ENCODE measurements at regions not wholly inside any gene's neighbourhood (a gene's known extent, or its start where the extent isn't known, plus 50 kb on each side); places are given as distances from the start of the nearest gene placed in this dataset.

DNA sequence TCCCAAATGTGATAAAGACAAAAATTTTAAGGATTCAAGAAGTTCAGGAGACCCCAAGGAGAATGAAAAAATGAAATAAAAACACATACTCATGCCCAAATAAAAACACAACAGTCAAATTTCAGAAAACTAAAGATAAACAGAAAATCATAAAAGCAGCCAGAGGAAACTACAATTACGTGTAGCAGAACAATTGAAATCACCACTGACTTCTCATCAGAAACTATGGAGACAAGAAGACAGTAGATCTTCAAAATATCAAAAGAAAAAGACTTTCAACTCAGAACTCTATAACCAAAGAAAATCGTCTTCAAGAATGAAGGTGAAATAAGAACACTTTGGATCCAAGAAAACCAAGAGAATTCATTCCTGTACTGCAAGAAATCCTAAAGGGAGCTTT, 54.9 kb downstream of the DIO3 start:
- no peaks in the 10 kb centered on the region for H3K4me1 ChIP-seq
- H3K4me3 ChIP-seq = no peak overlapping the region
- no peak for DNase-seq (ENCODE audit: low spot score in 2 of 2)
- peaks cover 22% of the 10 kb centered on the region for H3K27me3 ChIP-seq (ENCODE audit: low read depth)
- H3K9me3 ChIP-seq = no peaks in the 10 kb centered on the region
- H3K36me3 ChIP-seq (replicated peaks) = no peaks in the 10 kb centered on the region
- in situ Hi-C loops (cut with MboI; ENCODE audit: low sequenced_read_pairs) = no loop called here

GRCh38 chr14:101619484-101619883, 58.2 kb downstream of the DIO3 start:
- H3K4me1 ChIP-seq = no peaks in the 10 kb centered on the region
- H3K9me3 ChIP-seq = no peaks in the 10 kb centered on the region
- in situ Hi-C loops (cut with MboI; ENCODE audit: low sequenced_read_pairs) = no loop called here
- DNase-seq (ENCODE audit: low spot score in 2 of 2) = no peak
- H3K4me3 ChIP-seq = no peak overlapping the region
- no peaks in the 10 kb centered on the region for H3K36me3 ChIP-seq (replicated peaks)
- H3K27me3 ChIP-seq (ENCODE audit: low read depth) = peaks cover 15% of the 10 kb centered on the region

- no peak for DNase-seq (ENCODE audit: low spot score in 2 of 2)
- no peak overlapping the region for H3K4me3 ChIP-seq
- no peaks in the 10 kb centered on the region for H3K9me3 ChIP-seq
- in situ Hi-C loops (cut with MboI; ENCODE audit: low sequenced_read_pairs) = loop anchor here (10.0 kb wide), 1 partner anchor 715 kb away; the partner anchor contains the start of gene RTL1
- H3K4me1 ChIP-seq = no peaks in the 10 kb centered on the region
- no peaks in the 10 kb centered on the region for H3K36me3 ChIP-seq (replicated peaks)
- peaks cover 10% of the 10 kb centered on the region for H3K27me3 ChIP-seq (ENCODE audit: low read depth)
Measured at GRCh38 chr14:101620031-101620788, 58.9 kb downstream of the DIO3 start.

- H3K27me3 ChIP-seq (ENCODE audit: low read depth) = peaks cover 7% of the 10 kb centered on the region
- no peak for DNase-seq (ENCODE audit: low spot score in 2 of 2)
- in situ Hi-C loops (cut with MboI; ENCODE audit: low sequenced_read_pairs) = loop anchor here (10.0 kb wide), 1 partner anchor 716 kb away; the partner anchor contains the start of gene RTL1
- no peaks in the 10 kb centered on the region for H3K4me1 ChIP-seq
- H3K4me3 ChIP-seq = no peak overlapping the region
- no peaks in the 10 kb centered on the region for H3K9me3 ChIP-seq
- no peaks in the 10 kb centered on the region for H3K36me3 ChIP-seq (replicated peaks)
Measured at GRCh38 chr14:101620821-101621785, 59.8 kb downstream of the DIO3 start.

GRCh38 chr14:101622251-101623076, 61.2 kb downstream of the DIO3 start:
- Histone ChIP-seq H3K9me3 (no peaks in the 10 kb centered on the region), H3K4me3 (no peak overlapping the region), H3K36me3 (replicated peaks) (no peaks in the 10 kb centered on the region), H3K4me1 (no peaks in the 10 kb centered on the region), H3K27me3 (ENCODE audit: low read depth) (no peaks in the 10 kb centered on the region)
- DNase-seq (ENCODE audit: low spot score in 2 of 2) = no peak
- in situ Hi-C loops (cut with MboI; ENCODE audit: low sequenced_read_pairs) = loop anchor here (10.0 kb wide), 1 partner anchor 718 kb away; the partner anchor contains the start of gene RTL1

DNA sequence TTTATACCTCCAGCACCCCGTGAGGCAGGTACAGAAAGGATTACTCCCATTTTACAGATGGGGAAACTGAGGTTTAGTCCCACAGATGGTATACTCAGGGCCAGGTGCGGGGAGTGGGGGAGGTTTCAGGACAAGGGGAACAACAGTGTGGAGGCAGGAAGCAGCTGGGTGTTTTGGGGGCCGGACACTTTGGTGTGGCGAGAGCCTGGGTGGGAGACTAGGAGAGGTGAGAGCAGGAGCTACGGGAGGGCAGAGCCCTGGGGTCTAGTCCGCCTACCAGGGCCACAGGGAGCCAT, 61.7 kb downstream of the DIO3 start:
- Histone ChIP-seq H3K4me3 (no peak overlapping the region), H3K4me1 (no peaks in the 10 kb centered on the region), H3K36me3 (replicated peaks) (no peaks in the 10 kb centered on the region), H3K9me3 (no peaks in the 10 kb centered on the region), H3K27me3 (ENCODE audit: low read depth) (no peaks in the 10 kb centered on the region)
- DNase-seq (ENCODE audit: low spot score in 2 of 2) = no peak
- in situ Hi-C loops (cut with MboI; ENCODE audit: low sequenced_read_pairs) = loop anchor here (10.0 kb wide), 1 partner anchor 718 kb away; the partner anchor contains the start of gene RTL1

DNA sequence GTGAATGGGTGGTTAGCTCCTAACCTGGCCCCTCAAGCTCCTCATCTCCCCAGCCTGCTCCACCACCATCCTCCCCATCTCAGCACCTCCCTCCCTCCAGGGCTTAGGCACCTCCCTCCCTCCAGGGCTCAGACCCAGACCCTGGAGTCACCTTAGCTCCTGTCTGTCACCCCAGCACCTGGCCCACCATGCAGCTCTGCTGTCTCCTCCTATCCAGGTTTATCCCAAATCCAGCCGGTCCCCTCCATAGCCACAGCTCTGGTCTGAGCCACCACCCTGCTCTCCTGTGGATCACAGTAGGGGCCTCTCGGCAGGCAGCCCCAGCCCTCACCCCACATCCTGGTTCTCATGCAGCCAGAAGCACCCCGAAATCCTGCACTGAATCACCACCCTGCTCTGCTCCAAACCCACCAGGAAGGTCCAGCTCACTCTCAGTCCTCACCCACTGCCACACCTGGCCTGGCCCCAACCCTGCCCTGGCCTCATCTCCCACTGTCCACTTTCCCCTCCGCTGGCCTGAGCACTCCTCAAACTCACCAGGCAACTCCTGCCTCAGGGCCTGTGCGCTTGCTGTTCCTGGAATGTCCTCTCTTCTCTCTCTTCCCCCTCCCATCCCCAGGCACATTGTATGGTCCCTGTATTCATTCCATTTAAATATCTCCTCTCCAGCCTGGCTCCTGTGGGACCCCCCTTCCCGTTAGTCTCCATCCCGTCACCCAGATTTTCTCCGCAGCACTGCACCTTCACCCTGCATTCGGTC, 62.6 kb downstream of the DIO3 start:
- H3K9me3 ChIP-seq = no peaks in the 10 kb centered on the region
- no peak overlapping the region for H3K4me3 ChIP-seq
- no peaks in the 10 kb centered on the region for H3K27me3 ChIP-seq (ENCODE audit: low read depth)
- H3K36me3 ChIP-seq (replicated peaks) = no peaks in the 10 kb centered on the region
- in situ Hi-C loops (cut with MboI; ENCODE audit: low sequenced_read_pairs) = loop anchor here (10.0 kb wide), 1 partner anchor 719 kb away; the partner anchor contains the start of gene RTL1
- no peak for DNase-seq (ENCODE audit: low spot score in 2 of 2)
- peaks cover 3% of the 10 kb centered on the region; the same call in 1 of the 2 replicates for H3K4me1 ChIP-seq

- Histone ChIP-seq H3K4me1 (peaks cover 3% of the 10 kb centered on the region; the same call in 1 of the 2 replicates), H3K36me3 (replicated peaks) (no peaks in the 10 kb centered on the region), H3K4me3 (no peak overlapping the region), H3K27me3 (ENCODE audit: low read depth) (no peaks in the 10 kb centered on the region), H3K9me3 (no peaks in the 10 kb centered on the region)
- in situ Hi-C loops (cut with MboI; ENCODE audit: low sequenced_read_pairs) = loop anchor here (10.0 kb wide), 1 partner anchor 720 kb away; the partner anchor contains the start of gene RTL1
- no peak for DNase-seq (ENCODE audit: low spot score in 2 of 2)
Measured at GRCh38 chr14:101624536-101624935, 63.2 kb downstream of the DIO3 start.

DNA sequence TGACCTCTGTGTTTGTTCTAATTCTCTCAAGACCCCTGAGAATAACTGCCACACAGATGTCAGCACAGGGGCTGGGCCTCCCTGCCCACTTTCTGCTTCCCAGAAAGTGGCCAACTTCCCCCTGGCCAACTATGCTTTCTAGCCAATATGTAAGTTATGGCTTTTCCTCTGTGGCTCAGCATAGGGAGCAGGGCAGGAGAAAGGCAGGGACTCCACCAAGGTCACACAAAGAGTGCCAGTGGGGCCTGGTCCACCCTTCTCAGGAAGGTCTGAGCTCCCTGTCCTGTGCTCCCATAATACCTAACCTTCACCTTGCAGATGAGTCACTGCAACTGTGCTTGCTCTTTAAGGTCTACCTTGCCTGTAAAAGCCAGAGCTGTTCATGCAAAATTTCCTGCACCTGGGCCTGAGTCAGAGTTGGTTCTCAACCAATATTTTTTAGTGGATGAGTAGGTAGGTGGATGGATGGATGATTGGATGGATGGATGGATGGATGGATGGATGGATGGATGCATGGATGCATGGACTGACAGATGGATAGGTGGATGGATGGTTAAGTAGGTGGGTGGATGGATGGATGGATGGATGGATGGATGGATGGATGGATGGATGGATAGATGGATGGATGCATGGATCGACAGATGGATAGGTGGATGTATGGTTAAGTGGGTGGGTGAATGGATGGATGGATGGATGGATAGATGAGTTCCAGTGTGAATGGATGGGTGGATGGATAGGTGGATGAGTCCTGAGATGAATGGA, 64.2 kb downstream of the DIO3 start:
- Histone ChIP-seq H3K4me3 (no peak overlapping the region), H3K36me3 (replicated peaks) (no peaks in the 10 kb centered on the region), H3K4me1 (peaks cover 3% of the 10 kb centered on the region; the same call in 1 of the 2 replicates), H3K9me3 (no peaks in the 10 kb centered on the region), H3K27me3 (ENCODE audit: low read depth) (no peaks in the 10 kb centered on the region)
- in situ Hi-C loops (cut with MboI; ENCODE audit: low sequenced_read_pairs) = loop anchor here (10.0 to 25.0 kb wide), 2 partner anchors 721 to 963 kb away; partner anchors contain the start of gene RTL1
- DNase-seq (ENCODE audit: low spot score in 2 of 2) = no peak

GRCh38 chr14:101626331-101626730, 65.0 kb downstream of the DIO3 start:
- in situ Hi-C loops (cut with MboI; ENCODE audit: low sequenced_read_pairs) = loop anchor here (10.0 to 25.0 kb wide), 2 partner anchors 722 to 964 kb away; partner anchors contain the start of gene RTL1
- no peaks in the 10 kb centered on the region for H3K9me3 ChIP-seq

DNA sequence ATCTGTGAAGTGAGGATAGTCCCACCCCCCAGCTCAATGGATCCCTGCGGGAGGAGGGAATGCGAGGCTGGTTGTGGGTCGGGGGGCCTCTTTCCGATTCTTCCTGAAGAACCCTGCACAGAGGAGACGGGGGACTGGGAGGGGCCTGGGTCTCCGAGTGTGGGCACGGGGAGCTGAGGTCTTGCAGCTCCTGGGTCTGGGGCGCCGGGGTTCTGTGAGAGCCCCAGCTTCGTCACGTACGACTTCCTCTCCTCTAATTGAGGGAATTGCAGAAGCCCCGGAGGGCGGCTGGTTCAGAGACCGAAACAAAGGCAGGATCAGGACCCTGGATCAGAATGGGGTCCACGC, 66.6 kb downstream of the DIO3 start:
- H3K27me3 ChIP-seq (ENCODE audit: low read depth) = no peaks in the 10 kb centered on the region
- no peak overlapping the region for H3K4me3 ChIP-seq
- H3K4me1 ChIP-seq = peaks cover 3% of the 10 kb centered on the region; the same call in 1 of the 2 replicates
- no peak for DNase-seq (ENCODE audit: low spot score in 2 of 2)
- in situ Hi-C loops (cut with MboI; ENCODE audit: low sequenced_read_pairs) = loop anchor here (10.0 to 25.0 kb wide), 2 partner anchors 723 to 966 kb away; partner anchors contain the start of gene RTL1
- no peaks in the 10 kb centered on the region for H3K9me3 ChIP-seq
- H3K36me3 ChIP-seq (replicated peaks) = no peaks in the 10 kb centered on the region

More at GRCh38 chr14:101626331-101626730, 65.0 kb downstream of the DIO3 start:
- H3K4me3 ChIP-seq = no peak overlapping the region
- no peak for DNase-seq (ENCODE audit: low spot score in 2 of 2)
- no peaks in the 10 kb centered on the region for H3K36me3 ChIP-seq (replicated peaks)
- no peaks in the 10 kb centered on the region for H3K27me3 ChIP-seq (ENCODE audit: low read depth)
- peaks cover 3% of the 10 kb centered on the region; the same call in 1 of the 2 replicates for H3K4me1 ChIP-seq

DNA sequence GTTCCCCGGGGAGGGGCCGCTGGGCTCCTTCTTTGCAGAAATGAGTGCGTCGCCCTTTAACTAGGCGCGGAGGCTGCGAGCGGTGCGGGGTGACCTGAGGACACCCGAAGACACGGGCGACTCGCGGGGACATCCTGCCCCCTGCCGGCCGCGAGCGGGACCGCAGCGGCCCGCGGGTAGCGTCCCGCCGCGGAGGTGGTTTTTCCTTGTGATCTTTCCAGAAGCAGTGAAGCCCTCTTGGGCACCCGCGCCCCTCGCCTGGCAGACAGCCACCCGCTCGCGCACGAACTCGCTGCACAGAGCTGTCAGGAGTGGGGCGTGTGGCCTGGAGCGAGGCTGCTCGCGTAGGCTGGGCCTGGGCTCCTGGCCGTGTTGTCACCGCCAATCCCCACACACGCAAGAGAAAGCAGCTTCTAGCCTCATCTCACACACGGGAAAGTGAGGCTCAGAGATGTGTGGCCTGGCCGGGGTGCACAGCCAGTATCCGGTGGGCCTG, 67.2 kb downstream of the DIO3 start:
- Histone ChIP-seq H3K27me3 (ENCODE audit: low read depth) (no peaks in the 10 kb centered on the region), H3K4me1 (peaks cover 3% of the 10 kb centered on the region; the same call in 1 of the 2 replicates), H3K9me3 (no peaks in the 10 kb centered on the region), H3K4me3 (no peak overlapping the region), H3K36me3 (replicated peaks) (no peaks in the 10 kb centered on the region)
- in situ Hi-C loops (cut with MboI; ENCODE audit: low sequenced_read_pairs) = loop anchor here (10.0 to 25.0 kb wide), 2 partner anchors 724 to 966 kb away; partner anchors contain the start of gene RTL1
- DNase-seq (ENCODE audit: low spot score in 2 of 2) = peak; percentile 57 to 85
